ENCODE measurements at regions not wholly inside any gene's neighbourhood (a gene's known extent, or its start where the extent isn't known, plus 50 kb on each side); places are given as distances from the start of the nearest gene placed in this dataset.

DNA sequence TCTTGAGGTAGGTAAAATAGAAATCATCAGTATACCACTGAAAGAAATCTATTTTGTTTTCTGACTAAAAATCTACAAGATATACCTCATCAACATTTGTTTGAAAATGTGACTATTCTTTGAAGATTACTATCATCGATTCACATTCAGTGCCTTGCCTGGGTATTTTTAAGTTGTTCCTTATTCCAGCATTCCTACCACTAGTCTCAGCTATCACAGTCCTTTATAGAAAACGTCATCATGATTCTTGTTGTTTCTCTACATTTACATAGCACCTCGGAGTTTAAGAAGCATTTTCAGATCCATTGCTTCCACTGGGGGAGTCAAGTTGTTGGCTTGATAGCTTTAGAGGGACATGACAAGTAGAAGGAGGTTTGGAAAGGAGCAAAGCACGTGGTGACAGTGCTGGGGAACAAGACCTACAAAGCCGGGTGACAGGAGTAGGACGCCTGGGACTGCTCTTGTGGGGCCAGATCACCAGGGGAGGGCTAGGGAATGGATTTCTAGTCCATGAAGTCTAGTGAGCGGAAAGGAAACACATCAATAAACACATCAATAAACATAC lies 61.5 kb downstream of the HES1 start:
- TF ChIP-seq, protein P1, sequence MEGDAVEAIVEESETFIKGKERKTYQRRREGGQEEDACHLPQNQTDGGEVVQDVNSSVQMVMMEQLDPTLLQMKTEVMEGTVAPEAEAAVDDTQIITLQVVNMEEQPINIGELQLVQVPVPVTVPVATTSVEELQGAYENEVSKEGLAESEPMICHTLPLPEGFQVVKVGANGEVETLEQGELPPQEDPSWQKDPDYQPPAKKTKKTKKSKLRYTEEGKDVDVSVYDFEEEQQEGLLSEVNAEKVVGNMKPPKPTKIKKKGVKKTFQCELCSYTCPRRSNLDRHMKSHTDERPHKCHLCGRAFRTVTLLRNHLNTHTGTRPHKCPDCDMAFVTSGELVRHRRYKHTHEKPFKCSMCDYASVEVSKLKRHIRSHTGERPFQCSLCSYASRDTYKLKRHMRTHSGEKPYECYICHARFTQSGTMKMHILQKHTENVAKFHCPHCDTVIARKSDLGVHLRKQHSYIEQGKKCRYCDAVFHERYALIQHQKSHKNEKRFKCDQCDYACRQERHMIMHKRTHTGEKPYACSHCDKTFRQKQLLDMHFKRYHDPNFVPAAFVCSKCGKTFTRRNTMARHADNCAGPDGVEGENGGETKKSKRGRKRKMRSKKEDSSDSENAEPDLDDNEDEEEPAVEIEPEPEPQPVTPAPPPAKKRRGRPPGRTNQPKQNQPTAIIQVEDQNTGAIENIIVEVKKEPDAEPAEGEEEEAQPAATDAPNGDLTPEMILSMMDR (IDR thresholded peaks at IDR 0.05) = no peak
- Histone ChIP-seq H3K27ac (no peak overlapping the region), H3K36me3 (no peaks in the 10 kb centered on the region)

DNA sequence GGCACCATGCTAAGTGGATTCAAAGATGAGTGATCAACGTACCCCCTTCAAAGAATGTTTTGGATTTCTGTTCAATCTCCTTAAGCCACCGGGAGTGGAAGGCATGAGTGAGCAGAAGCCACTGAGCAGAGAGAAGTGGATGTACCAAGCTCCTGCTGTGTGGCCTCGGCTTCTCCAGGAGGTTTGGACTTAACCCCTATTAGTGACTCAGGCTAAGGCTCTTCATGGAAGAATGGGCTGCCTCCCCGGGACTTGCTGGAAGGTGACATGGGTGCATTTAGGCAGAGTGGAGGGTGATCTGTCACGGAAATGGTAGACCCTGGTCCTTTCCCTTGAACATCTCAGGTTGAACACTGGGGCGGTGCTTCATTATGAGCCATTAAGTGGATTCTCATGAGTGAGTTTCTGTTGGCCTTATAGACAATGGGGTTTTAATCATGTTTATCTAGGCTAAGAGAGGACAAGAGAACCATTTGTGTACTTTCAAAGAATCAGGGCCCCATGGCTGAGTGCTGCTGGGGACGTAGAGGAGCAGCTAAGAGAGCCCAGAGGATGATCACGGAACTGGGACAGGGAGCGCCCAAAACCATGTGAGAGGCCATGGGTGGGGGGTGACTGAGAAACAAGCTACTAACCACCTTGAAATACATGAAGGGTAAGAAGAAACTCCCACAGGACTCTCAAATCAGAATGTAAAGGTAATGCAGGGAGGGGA lies 62.2 kb downstream of the HES1 start:
- no peak overlapping the region for H3K27ac ChIP-seq
- TF ChIP-seq, protein P1 (IDR thresholded peaks at IDR 0.05) = no peak
- no peaks in the 10 kb centered on the region for H3K9me3 ChIP-seq
- H3K4me3 ChIP-seq (ENCODE audit: low read depth in 1 of 2, low read length in 1 of 2) = no peak overlapping the region
- H3K36me3 ChIP-seq = no peaks in the 10 kb centered on the region
- H3K27me3 ChIP-seq = peaks cover 61% of the 10 kb centered on the region
- H3K4me1 ChIP-seq (ENCODE audit: control insufficient read depth in 1 of 2, insufficient read depth in 1 of 2, low read depth in 1 of 2, low read length in 1 of 2) = no peaks in the 10 kb centered on the region

More for the DNA sequence above, 61.5 kb downstream of the HES1 start:
- Histone ChIP-seq H3K27me3 (peaks cover 54% of the 10 kb centered on the region), H3K4me1 (ENCODE audit: control insufficient read depth in 1 of 2, insufficient read depth in 1 of 2, low read depth in 1 of 2, low read length in 1 of 2) (no peaks in the 10 kb centered on the region), H3K4me3 (ENCODE audit: low read depth in 1 of 2, low read length in 1 of 2) (no peak overlapping the region), H3K9me3 (no peaks in the 10 kb centered on the region)

DNA sequence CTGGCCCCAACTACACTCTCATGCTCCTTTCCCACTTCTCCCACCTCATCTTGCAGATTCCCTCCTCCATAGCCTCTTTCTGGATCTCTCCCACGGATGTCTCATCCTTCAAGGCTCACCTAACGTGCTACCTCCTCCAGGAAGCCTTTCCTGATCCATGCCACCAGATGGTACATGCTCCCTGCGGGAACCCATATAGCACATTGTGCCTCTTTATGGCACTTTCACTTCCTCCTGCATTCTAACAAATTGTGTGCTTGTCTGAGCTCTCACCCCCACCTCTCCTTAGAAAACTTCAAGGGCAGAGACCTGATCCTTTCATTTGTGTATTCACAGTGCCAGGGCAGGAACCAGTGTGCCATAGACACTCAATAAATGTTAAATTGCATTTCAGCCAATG lies 63.0 kb downstream of the HES1 start:
- Histone ChIP-seq H3K4me3 (ENCODE audit: low read depth in 1 of 2, low read length in 1 of 2) (no peak overlapping the region), H3K36me3 (no peaks in the 10 kb centered on the region), H3K4me1 (ENCODE audit: control insufficient read depth in 1 of 2, insufficient read depth in 1 of 2, low read depth in 1 of 2, low read length in 1 of 2) (peaks cover 5 to 6% of the 10 kb centered on the region in 2 experiments), H3K27me3 (peaks cover 69% of the 10 kb centered on the region), H3K9me3 (no peaks in the 10 kb centered on the region), H3K27ac (no peak overlapping the region)
- TF ChIP-seq, protein P1 (IDR thresholded peaks at IDR 0.05) = no peak

DNA sequence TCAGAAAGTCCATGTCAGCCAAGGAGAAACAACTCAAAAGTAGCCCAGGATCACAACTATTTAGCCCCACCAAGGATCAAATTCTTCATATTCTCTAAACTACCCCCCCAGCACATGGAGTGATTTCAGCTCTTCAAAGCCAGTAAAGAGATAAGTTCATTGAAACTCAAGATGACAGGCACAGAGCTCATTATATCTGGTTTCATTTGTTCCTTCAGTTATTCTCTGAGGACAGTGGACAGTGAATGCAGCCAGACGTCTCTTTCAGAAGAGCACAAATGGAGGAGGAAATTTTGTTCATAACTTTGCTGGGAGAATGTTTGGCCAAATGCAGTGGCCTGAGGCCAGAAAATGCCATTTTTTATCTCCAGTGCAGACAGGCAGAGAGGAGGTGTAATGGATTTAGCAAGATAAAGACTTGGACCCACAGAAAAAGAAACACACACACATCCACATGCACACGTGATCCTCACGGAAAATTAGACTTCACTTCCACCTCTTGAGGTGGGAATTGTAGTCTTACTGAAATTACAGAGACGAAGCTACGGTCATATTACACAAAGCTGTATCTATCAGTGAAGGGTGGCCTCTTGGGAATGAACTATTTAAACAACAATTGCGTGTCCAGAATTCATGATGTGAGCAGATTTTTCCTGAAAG lies 64.6 kb downstream of the HES1 start:
- Histone ChIP-seq H3K4me1 (ENCODE audit: control insufficient read depth in 1 of 2, insufficient read depth in 1 of 2, low read depth in 1 of 2, low read length in 1 of 2) (peaks cover 8 to 11% of the 10 kb centered on the region in 2 experiments), H3K27me3 (peaks cover 85% of the 10 kb centered on the region), H3K9me3 (no peaks in the 10 kb centered on the region), H3K36me3 (no peaks in the 10 kb centered on the region), H3K27ac (no peak overlapping the region), H3K4me3 (ENCODE audit: low read depth in 1 of 2, low read length in 1 of 2) (no peak overlapping the region)
- TF ChIP-seq, protein P1 (IDR thresholded peaks at IDR 0.05) = no peak

DNA sequence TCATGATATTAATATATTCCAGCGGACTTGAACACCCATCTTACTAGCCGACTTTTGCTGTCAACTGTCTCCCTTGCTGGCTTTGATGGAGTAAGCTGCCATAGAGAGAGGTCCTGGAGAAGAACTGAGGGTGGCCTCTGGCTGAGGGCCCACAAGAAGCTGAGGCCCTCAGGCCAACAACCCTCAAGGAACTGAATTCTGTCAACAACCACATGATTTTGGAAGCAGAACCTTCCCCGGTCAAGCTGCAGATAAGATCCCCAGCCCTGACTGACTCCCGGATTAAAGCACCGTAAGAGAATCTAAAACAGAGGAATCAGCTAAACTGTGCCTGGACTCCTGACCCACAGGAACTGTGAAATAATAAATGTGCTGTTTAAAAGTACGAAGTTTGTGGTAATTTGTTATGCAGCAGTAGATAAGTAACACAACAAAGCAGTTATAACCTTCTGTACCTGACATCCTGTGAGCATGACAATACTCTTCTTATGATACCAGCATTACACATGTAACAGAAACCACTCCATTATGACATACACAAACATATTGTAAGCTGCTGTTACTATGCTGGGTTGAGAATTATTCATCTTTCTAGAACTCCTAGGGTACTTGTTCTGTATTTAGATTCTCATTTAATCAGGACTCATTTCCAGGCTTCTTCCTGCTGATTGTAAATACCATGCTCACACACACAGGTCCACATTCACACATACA lies 66.2 kb downstream of the HES1 start:
- Histone ChIP-seq H3K4me1 (ENCODE audit: control insufficient read depth in 1 of 2, insufficient read depth in 1 of 2, low read depth in 1 of 2, low read length in 1 of 2) (peaks cover 8 to 20% of the 10 kb centered on the region in 2 experiments), H3K36me3 (no peaks in the 10 kb centered on the region), H3K4me3 (ENCODE audit: low read depth in 1 of 2, low read length in 1 of 2) (no peak overlapping the region), H3K27me3 (peaks cover 98% of the 10 kb centered on the region), H3K27ac (no peak overlapping the region), H3K9me3 (no peaks in the 10 kb centered on the region)
- TF ChIP-seq, protein P1 (IDR thresholded peaks at IDR 0.05) = no peak

Measured in neutrophil (primary cell).